ENCODE measurements at regions not wholly inside any gene's neighbourhood (a gene's known extent, or its start where the extent isn't known, plus 50 kb on each side); places are given as distances from the start of the nearest gene placed in this dataset.
"Not testable (repeated sequence)": the region's sequence is repeated elsewhere in the genome, so short reads cannot be mapped to it uniquely, and the experiment has no call there.

DNA sequence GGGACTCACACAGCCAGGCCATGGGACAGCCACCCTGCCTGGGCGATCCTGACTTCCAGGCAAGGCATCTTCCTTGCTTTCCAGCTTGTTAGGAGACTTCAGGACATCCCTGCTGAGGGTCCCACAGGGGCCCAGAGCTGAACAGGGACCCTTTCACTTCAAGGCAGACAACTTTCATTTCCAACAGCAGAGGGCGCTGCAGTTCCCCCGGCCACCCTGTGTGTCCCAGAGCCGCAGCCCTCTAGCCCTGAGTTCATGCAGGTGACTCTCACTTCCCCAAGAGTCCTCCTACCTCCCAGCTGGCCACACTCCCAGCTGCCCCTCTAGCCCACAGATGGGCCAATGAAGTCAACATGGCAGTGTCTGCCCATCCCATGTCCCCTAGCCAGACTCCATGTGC lies 1556.0 kb downstream of the FOXD4L5 start:
- WGBS (ENCODE audit: extremely low coverage, insufficient read length, low lambda C conversion rate), result no CpG with 5 or more reads among the region's 4 CpGs
- H2BK12ac ChIP-seq (ENCODE audit: insufficient read length, low read depth, low read length), result not testable (repeated sequence)

More for the DNA sequence above, 1556.0 kb downstream of the FOXD4L5 start:
- TF ChIP-seq, protein P1, sequence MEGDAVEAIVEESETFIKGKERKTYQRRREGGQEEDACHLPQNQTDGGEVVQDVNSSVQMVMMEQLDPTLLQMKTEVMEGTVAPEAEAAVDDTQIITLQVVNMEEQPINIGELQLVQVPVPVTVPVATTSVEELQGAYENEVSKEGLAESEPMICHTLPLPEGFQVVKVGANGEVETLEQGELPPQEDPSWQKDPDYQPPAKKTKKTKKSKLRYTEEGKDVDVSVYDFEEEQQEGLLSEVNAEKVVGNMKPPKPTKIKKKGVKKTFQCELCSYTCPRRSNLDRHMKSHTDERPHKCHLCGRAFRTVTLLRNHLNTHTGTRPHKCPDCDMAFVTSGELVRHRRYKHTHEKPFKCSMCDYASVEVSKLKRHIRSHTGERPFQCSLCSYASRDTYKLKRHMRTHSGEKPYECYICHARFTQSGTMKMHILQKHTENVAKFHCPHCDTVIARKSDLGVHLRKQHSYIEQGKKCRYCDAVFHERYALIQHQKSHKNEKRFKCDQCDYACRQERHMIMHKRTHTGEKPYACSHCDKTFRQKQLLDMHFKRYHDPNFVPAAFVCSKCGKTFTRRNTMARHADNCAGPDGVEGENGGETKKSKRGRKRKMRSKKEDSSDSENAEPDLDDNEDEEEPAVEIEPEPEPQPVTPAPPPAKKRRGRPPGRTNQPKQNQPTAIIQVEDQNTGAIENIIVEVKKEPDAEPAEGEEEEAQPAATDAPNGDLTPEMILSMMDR (conservative IDR thresholded peaks at IDR 0.05), result 0 out of 3 replicates have a peak, but pooled peaks have one; percentile 11
- H2BK20ac ChIP-seq (ENCODE audit: low read depth, low read length, poor library complexity, severe bottlenecking); DNase-seq; H3K4me2 ChIP-seq (ENCODE audit: insufficient read depth, insufficient read length, low read length); H4K20me1 ChIP-seq (ENCODE audit: control insufficient read depth, insufficient read depth, insufficient read length); H2AFZ ChIP-seq (ENCODE audit: low read length); H4K8ac ChIP-seq (replicated peaks; ENCODE audit: insufficient read length, low read depth, low read length); H3K4me1 Mint-ChIP-seq; H2BK120ac ChIP-seq (ENCODE audit: low read depth, low read length, poor library complexity, severe bottlenecking); H3K9ac ChIP-seq (ENCODE audit: extremely low read depth, insufficient read length, low read length); H3K4me1 ChIP-seq (ENCODE audit: insufficient read depth, low read length); H3K56ac ChIP-seq (ENCODE audit: insufficient read length, low read depth, low read length); H3K23me2 ChIP-seq (ENCODE audit: insufficient read length, low read depth, low read length, poor library complexity, severe bottlenecking); H3K4me3 Mint-ChIP-seq; H3K4ac ChIP-seq (ENCODE audit: low read depth, low read length); H3K23ac ChIP-seq (ENCODE audit: insufficient read length, low read depth, low read length); H3K18ac ChIP-seq (ENCODE audit: insufficient read length, low read depth, low read length); H2BK15ac ChIP-seq (ENCODE audit: low read depth, low read length); H3K36me3 Mint-ChIP-seq (ENCODE audit: insufficient read depth in 1 of 3, low read depth in 3 of 3); H3K14ac ChIP-seq (ENCODE audit: insufficient read depth, low read length); H3T11ph ChIP-seq (ENCODE audit: low read length); H4K5ac ChIP-seq (ENCODE audit: insufficient read length, low read depth, low read length); H2AK5ac ChIP-seq (ENCODE audit: insufficient read length, low read length); H3K79me2 ChIP-seq (ENCODE audit: insufficient read depth, low read length); H3K27me3 ChIP-seq (ENCODE audit: insufficient read depth, low read length); H3K27ac Mint-ChIP-seq; H4K91ac ChIP-seq (ENCODE audit: insufficient read length, low read depth, low read length); H2BK5ac ChIP-seq (ENCODE audit: insufficient read length, low read length); H3K27me3 Mint-ChIP-seq (ENCODE audit: low read depth); H3K27ac ChIP-seq (ENCODE audit: insufficient read length, low read depth, low read length); H3K79me1 ChIP-seq (ENCODE audit: insufficient read depth, low read depth, low read length, poor library complexity, severe bottlenecking): not testable (repeated sequence)
- H3K9me3 Mint-ChIP-seq, result peaks cover 52 to 70% of the 10 kb centered on the region in 2 experiments
- peaks cover 12% of the 10 kb centered on the region for H3K9me3 ChIP-seq (ENCODE audit: control insufficient read depth, low read depth, low read length)
